NCI-H1105 (cell line): ENCODE measurements at regions not wholly inside any gene's neighbourhood (a gene's known extent, or its start where the extent isn't known, plus 50 kb on each side); places are given as distances from the start of the nearest gene placed in this dataset.
A peak's percentile ranks its signal among the peaks of the same experiment; 100 is the strongest.
"Not testable (repeated sequence)": the region's sequence is repeated elsewhere in the genome, so short reads cannot be mapped to it uniquely, and the experiment has no call there.

Experiments
- DNase-seq: peaks from one replicate; lab custom pipeline; 2025; lab: John Stamatoyannopoulos, UW

- no peak for DNase-seq
Observed at GRCh38 chr7:81478664-81479063, 291.2 kb downstream of the HGF start.

GRCh38 chr7:81478201-81478600 lies 291.6 kb downstream of the HGF start:
- not testable (repeated sequence) for DNase-seq

GRCh38 chr7:81473236-81473635 lies 296.6 kb downstream of the HGF start:
- no peak for DNase-seq

- DNase-seq = no peak
Observed at GRCh38 chr7:81470724-81471379, 299.0 kb downstream of the HGF start.

- DNase-seq = peak; percentile 48
Observed at GRCh38 chr7:81469869-81470723, 299.8 kb downstream of the HGF start.

- DNase-seq = no peak
Observed at GRCh38 chr7:81469153-81469868, 300.5 kb downstream of the HGF start.

- no peak for DNase-seq
Observed at GRCh38 chr7:81468526-81468925, 301.3 kb downstream of the HGF start.

GRCh38 chr7:81467964-81468363 lies 301.9 kb downstream of the HGF start:
- DNase-seq = no peak

GRCh38 chr7:81462672-81463071 lies 307.2 kb downstream of the HGF start:
- DNase-seq = no peak

- DNase-seq = no peak
Observed at GRCh38 chr7:81460250-81461045, 309.4 kb downstream of the HGF start.

- DNase-seq = no peak
Observed at GRCh38 chr7:81459485-81459884, 310.4 kb downstream of the HGF start.

GRCh38 chr7:81457852-81458522 lies 311.9 kb downstream of the HGF start:
- peak; percentile 33 for DNase-seq

- not testable (repeated sequence) for DNase-seq
Observed at GRCh38 chr7:81453770-81454169, 316.1 kb downstream of the HGF start.

GRCh38 chr7:81449105-81449504 lies 320.7 kb downstream of the HGF start:
- no peak for DNase-seq

- DNase-seq = peak; percentile 29
Observed at GRCh38 chr7:81447351-81447952, 322.4 kb downstream of the HGF start.

- no peak for DNase-seq
Observed at GRCh38 chr7:81446212-81446611, 323.6 kb downstream of the HGF start.

- no peak for DNase-seq
Observed at GRCh38 chr7:81445462-81445861, 324.4 kb downstream of the HGF start.

- DNase-seq = no peak
Observed at GRCh38 chr7:81441750-81442149, 328.1 kb downstream of the HGF start.

- no peak for DNase-seq
Observed at GRCh38 chr7:81439591-81439990, 330.3 kb downstream of the HGF start.

- DNase-seq = not testable (repeated sequence)
Observed at GRCh38 chr7:81437160-81437559, 332.7 kb downstream of the HGF start.
